H1 (cell line): ENCODE measurements at regions not wholly inside any gene's neighbourhood (a gene's known extent, or its start where the extent isn't known, plus 50 kb on each side); places are given as distances from the start of the nearest gene placed in this dataset.
A peak's percentile ranks its signal among the peaks of the same experiment; 100 is the strongest.
"Not testable (repeated sequence)": the region's sequence is repeated elsewhere in the genome, so short reads cannot be mapped to it uniquely, and the experiment has no call there.

Experiments used
- CTCF ChIA-PET: fragments of 300-600 bp; sonication (Branson Sonifier 250); formaldehyde crosslinking; loops from one replicate; lab custom pipeline; 2021; ENCODE audit not compliant: partially characterized antibody; lab: Charles Lee
- POLR2A ChIA-PET: fragments of 300-600 bp; sonication (Branson Sonifier 250); formaldehyde crosslinking; loops from one replicate; lab custom pipeline; 2021; ENCODE audit warnings: inconsistent platforms; ENCODE audit not compliant: partially characterized antibody; lab: Charles Lee
- DNase-seq, 2 experiments: peaks; one replicate each; pipeline versions ENCODE4 v3.0.0 to v3.0.0-alpha.2; 2010 to 2022; ENCODE audit warnings: low spot score in 2 of 2, low read depth in 1 of 2, mixed read lengths in 1 of 2
- FAIRE-seq: peaks from 2 replicates; lab custom pipeline; 2011; peaks lifted over from hg19 to GRCh38; lab: Jason Lieb, UNC
- H2AFZ ChIP-seq: 2 replicates; pipeline ENCODE4 v1.8.1; 2012; ENCODE audit warnings: low read length, inconsistent platforms
- H2AK5ac ChIP-seq: 2 replicates; pipeline ENCODE4 v1.6.1; 2013; ENCODE audit warnings: low read depth, low read length
- H2BK120ac ChIP-seq: replicated peaks from 2 replicates; pipeline ENCODE3; 2013; ENCODE audit warnings: low read depth, low read length, inconsistent platforms
- H2BK12ac ChIP-seq: 2 replicates; pipeline ENCODE4 v1.6.1; 2013; ENCODE audit warnings: low read depth, low read length
- H2BK15ac ChIP-seq: 2 replicates; pipeline ENCODE4 v1.6.1; 2013; ENCODE audit warnings: low read length
- H2BK20ac ChIP-seq: 2 replicates; pipeline ENCODE4 v1.6.1; 2013; ENCODE audit warnings: low read length
- H2BK5ac ChIP-seq: 2 replicates; pipeline ENCODE4 v1.6.1; 2013; ENCODE audit warnings: low read depth, low read length
- H3K14ac ChIP-seq: 2 replicates; pipeline ENCODE4 v1.6.1; 2013; ENCODE audit warnings: inconsistent platforms; ENCODE audit not compliant: insufficient read length
- H3K18ac ChIP-seq: 2 replicates; pipeline ENCODE4 v1.6.1; 2013; ENCODE audit warnings: low read length; ENCODE audit errors: extremely low read depth
- H3K23ac ChIP-seq: 2 replicates; pipeline ENCODE4 v1.6.1; 2013; ENCODE audit warnings: inconsistent platforms; ENCODE audit not compliant: insufficient read length
- H3K23me2 ChIP-seq: 2 replicates; pipeline ENCODE4 v1.6.1; 2013; ENCODE audit warnings: low read depth, low read length
- H3K27ac ChIP-seq: 2 replicates; pipeline ENCODE4 v1.6.1; 2011; ENCODE audit warnings: low read depth, low read length, inconsistent platforms
- H3K27me3 ChIP-seq, 4 experiments: replicated peaks in 1 of 4; 1 replicate in 1 of 4; 2 replicates in 3 of 4; pipeline versions ENCODE4 v1.6.1 to v1.8.1; 2011 to 2013; ENCODE audit warnings: low read length in 3 of 4, mild to moderate bottlenecking in 3 of 4, inconsistent platforms in 2 of 4, mixed read lengths in 2 of 4, moderate library complexity in 1 of 4; ENCODE audit not compliant: control insufficient read depth in 3 of 4, insufficient read depth in 3 of 4; ENCODE audit errors: extremely low read depth in 1 of 4
- H3K36me3 ChIP-seq, 4 experiments: 2 replicates each; pipeline versions ENCODE4 v1.6.1 to v1.8.1; 2011 to 2013; ENCODE audit warnings: mild to moderate bottlenecking in 4 of 4, low read length in 3 of 4, moderate library complexity in 2 of 4, control low read depth in 1 of 4, inconsistent platforms in 1 of 4; ENCODE audit not compliant: insufficient read depth in 4 of 4, control insufficient read depth in 2 of 4
- H3K4ac ChIP-seq: replicated peaks from 2 replicates; pipeline ENCODE3; 2013; ENCODE audit warnings: low read length, low read depth, mixed read lengths, inconsistent platforms; ENCODE audit not compliant: insufficient read length
- H3K4me1 ChIP-seq, 4 experiments: replicated peaks in 1 of 4; 1 replicate in 1 of 4; 2 replicates in 3 of 4; pipeline versions ENCODE4 v1.6.1 to v1.8.1; 2011 to 2013; ENCODE audit warnings: low read length in 3 of 4, inconsistent platforms in 2 of 4, mixed read lengths in 1 of 4; ENCODE audit not compliant: insufficient read depth in 4 of 4, control insufficient read depth in 3 of 4
- H3K4me2 ChIP-seq, 2 experiments: 2 replicates each; pipeline versions ENCODE4 v1.6.1 to v1.8.1; 2011 to 2013; ENCODE audit warnings: low read depth in 2 of 2, low read length in 2 of 2, control low read depth in 1 of 2, inconsistent platforms in 1 of 2, mild to moderate bottlenecking in 1 of 2; ENCODE audit not compliant: insufficient read depth in 1 of 2
- H3K4me3 ChIP-seq, 4 experiments: fragments of 200-600, 300-600 bp in 1 of 4; sonication (generic), shearing (Covaris generic), sonication (Bioruptor Twin) in 1 of 4; 2 replicates each; pipeline versions ENCODE4 v1.5.1 to v1.8.1; 2011 to 2016; ENCODE audit warnings: low read length in 4 of 4, low read depth in 3 of 4, control low read depth in 2 of 4, inconsistent platforms in 2 of 4, mild to moderate bottlenecking in 2 of 4, mixed read lengths in 1 of 4, moderate library complexity in 1 of 4; ENCODE audit not compliant: insufficient read depth in 2 of 4; ENCODE audit errors: extremely low read depth in 1 of 4
- H3K56ac ChIP-seq: replicated peaks from 2 replicates; pipeline ENCODE3; 2013; ENCODE audit warnings: low read depth, mild to moderate bottlenecking, mixed read lengths, low read length, inconsistent platforms; ENCODE audit not compliant: insufficient read length
- H3K79me1 ChIP-seq: 2 replicates; pipeline ENCODE4 v1.6.1; 2013; ENCODE audit warnings: low read depth, low read length, control low read depth
- H3K79me2 ChIP-seq, 2 experiments: 2 replicates each; pipeline versions ENCODE4 v1.6.1 to v1.8.1; 2012 to 2013; ENCODE audit warnings: low read length in 2 of 2, mild to moderate bottlenecking in 2 of 2, inconsistent platforms in 1 of 2; ENCODE audit not compliant: insufficient read depth in 2 of 2, control insufficient read depth in 1 of 2
- H3K9ac ChIP-seq, 4 experiments: replicated peaks in 1 of 4; 1 replicate in 1 of 4; 2 replicates in 3 of 4; pipeline versions ENCODE4 v1.6.1 to v1.8.1; 2011 to 2013; ENCODE audit warnings: low read depth in 3 of 4, low read length in 3 of 4, control low read depth in 2 of 4, mild to moderate bottlenecking in 2 of 4, moderate library complexity in 2 of 4, inconsistent platforms in 1 of 4; ENCODE audit errors: extremely low read depth in 1 of 4
- H3K9me3 ChIP-seq, 2 experiments: 2 replicates each; pipeline versions ENCODE4 v1.6.1 to v1.8.1; 2012 to 2013; ENCODE audit warnings: mild to moderate bottlenecking in 2 of 2, moderate library complexity in 2 of 2, control low read depth in 1 of 2, inconsistent platforms in 1 of 2, low read depth in 1 of 2, low read length in 1 of 2, mixed read lengths in 1 of 2; ENCODE audit not compliant: insufficient read depth in 2 of 2
- H4K20me1 ChIP-seq, 2 experiments: replicated peaks in 1 of 2; 2 replicates each; pipeline versions ENCODE3 to v1.8.1; 2011 to 2013; ENCODE audit warnings: inconsistent platforms in 2 of 2, low read length in 2 of 2, mild to moderate bottlenecking in 1 of 2; ENCODE audit not compliant: insufficient read depth in 2 of 2, control insufficient read depth in 1 of 2
- H4K5ac ChIP-seq: 2 replicates; pipeline ENCODE4 v1.6.1; 2013; ENCODE audit warnings: low read length, low read depth, mixed read lengths, inconsistent platforms; ENCODE audit not compliant: insufficient read length
- H4K8ac ChIP-seq: 2 replicates; pipeline ENCODE4 v1.8.0; 2013; ENCODE audit warnings: mild to moderate bottlenecking, moderate library complexity, low read length, inconsistent platforms; ENCODE audit not compliant: insufficient read depth; ENCODE audit errors: extremely low read depth
- H4K91ac ChIP-seq: replicated peaks from 2 replicates; pipeline ENCODE3; 2013; ENCODE audit warnings: low read length, mixed read lengths, inconsistent platforms; ENCODE audit not compliant: insufficient read length
- SIRT6 ChIP-seq: IDR thresholded peaks from one replicate; pipeline ENCODE4 v1.7.1; 2012; ENCODE audit warnings: low read length, inconsistent platforms
- WGBS, 2 experiments: shearing (Covaris generic) in 1 of 2; methylation state at CpG; one replicate each; pipeline versions ENCODE4 v1.1.6 to v1.1.7; 2013 to 2015; ENCODE audit warnings: low lambda C conversion rate in 2 of 2, mixed read lengths in 2 of 2, inconsistent platforms in 1 of 2, low coverage in 1 of 2, missing lambda C conversion rate in 1 of 2; ENCODE audit not compliant: insufficient replicate concordance in 2 of 2, insufficient coverage in 1 of 2, insufficient read length in 1 of 2; ENCODE audit errors: extremely low coverage in 1 of 2, missing lambda C conversion rate in 1 of 2; 5-methylcytosine and 5-hydroxymethylcytosine counted together
- TF ChIP-seq, protein P1 (sequence below): IDR thresholded peaks from 2 replicates; pipeline ENCODE4 v1.6.1; 2012; ENCODE audit warnings: low read length, inconsistent platforms

DNA sequence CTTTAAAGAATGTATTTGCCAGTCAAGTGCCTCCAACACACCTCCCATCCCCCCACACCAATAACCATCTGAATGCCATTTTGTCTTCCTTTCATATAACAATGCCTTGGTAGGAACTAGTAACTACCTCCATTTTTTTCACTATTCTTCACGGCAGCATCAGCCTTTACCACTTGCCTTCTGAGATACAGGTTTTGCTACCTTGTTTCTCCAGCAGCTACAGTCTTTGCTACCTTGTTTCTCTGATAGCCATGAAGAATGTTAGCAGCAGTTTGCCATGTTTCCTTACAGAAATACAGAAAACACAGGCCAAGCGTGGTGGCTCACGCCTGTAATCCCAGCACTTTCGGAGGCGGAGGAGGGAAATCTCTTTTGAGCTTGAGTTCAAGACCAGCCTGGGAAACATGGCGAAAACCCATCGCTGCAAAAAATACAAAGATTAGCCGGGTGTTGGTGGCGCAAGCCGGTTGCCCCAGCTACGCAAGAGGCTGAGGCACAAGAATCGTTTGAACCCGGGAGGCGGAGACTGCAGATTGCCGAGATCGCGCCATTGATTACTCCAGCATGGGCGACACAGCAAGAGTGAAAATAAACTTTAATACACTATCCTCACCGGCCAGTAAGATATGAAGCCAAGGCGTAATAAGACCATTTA, 100.9 kb downstream of the HFE start (continued):
- TF ChIP-seq, protein P1, sequence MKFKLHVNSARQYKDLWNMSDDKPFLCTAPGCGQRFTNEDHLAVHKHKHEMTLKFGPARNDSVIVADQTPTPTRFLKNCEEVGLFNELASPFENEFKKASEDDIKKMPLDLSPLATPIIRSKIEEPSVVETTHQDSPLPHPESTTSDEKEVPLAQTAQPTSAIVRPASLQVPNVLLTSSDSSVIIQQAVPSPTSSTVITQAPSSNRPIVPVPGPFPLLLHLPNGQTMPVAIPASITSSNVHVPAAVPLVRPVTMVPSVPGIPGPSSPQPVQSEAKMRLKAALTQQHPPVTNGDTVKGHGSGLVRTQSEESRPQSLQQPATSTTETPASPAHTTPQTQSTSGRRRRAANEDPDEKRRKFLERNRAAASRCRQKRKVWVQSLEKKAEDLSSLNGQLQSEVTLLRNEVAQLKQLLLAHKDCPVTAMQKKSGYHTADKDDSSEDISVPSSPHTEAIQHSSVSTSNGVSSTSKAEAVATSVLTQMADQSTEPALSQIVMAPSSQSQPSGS, result 0 out of 2 replicates have a peak, but pooled peaks have one; percentile 22
- TF ChIP-seq SIRT6, result no peak

DNA sequence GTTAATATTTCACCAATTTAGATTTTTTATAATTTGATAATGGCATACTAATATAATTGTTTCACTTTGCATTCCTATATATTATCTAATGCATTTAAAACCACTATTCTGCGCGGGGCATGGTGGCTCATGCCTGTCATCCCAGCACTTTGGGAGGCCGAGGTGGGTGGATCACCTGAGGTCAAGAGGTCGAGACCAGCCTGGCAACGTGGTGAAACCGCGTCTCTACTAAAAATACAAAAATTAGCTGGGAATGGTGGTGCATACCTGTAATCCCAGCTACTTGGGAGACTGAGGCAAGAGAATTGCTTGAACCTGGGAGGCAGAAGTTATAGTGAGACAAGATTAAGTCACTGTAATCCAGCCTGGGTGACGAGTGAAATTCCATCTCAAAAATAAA, 104.3 kb downstream of the HFE start:
- H2BK12ac ChIP-seq, H3K18ac ChIP-seq, H3K27ac ChIP-seq, H2BK20ac ChIP-seq, H4K91ac ChIP-seq, H2AK5ac ChIP-seq, H3K23ac ChIP-seq, H3K79me1 ChIP-seq, H2BK15ac ChIP-seq, H3K4me2 ChIP-seq, H3K9me3 ChIP-seq, H3K4me3 ChIP-seq, H2AFZ ChIP-seq, H3K9ac ChIP-seq, H4K8ac ChIP-seq, H3K4ac ChIP-seq, H3K27me3 ChIP-seq, H4K5ac ChIP-seq, H3K36me3 ChIP-seq, H3K4me1 ChIP-seq, DNase-seq, H4K20me1 ChIP-seq, H2BK120ac ChIP-seq, H3K56ac ChIP-seq, FAIRE-seq, H3K14ac ChIP-seq: not testable (repeated sequence)
- WGBS, 2 experiments, result 88% methylated on average over 8 of the region's 8 CpGs; no CpG with 5 or more reads in 1 of the 2 experiments
- 0 out of 2 replicates have a peak overlapping the region, but pooled peaks have one; percentile 72 for H2BK5ac ChIP-seq
- ChIA-PET CTCF (interaction anchor here (1.5 kb wide), 1 partner anchor 16 kb away, joined by 3 read pairs; no protein-coding TSS in a partner anchor), POLR2A (interaction anchor here (0.8 to 40.4 kb wide), 17 partner anchors 1 to 1674 kb away, joined by 3 to 2731 read pairs (median 197); a partner anchor contains a TSS)
- H3K23me2 ChIP-seq, result peaks cover 14% of the 10 kb centered on the region
- H3K79me2 ChIP-seq, result peaks cover 0 to 15% of the 10 kb centered on the region in 2 experiments; a peak in 2 of 4 replicates
